GM23338 (cell line): ENCODE measurements at regions not wholly inside any gene's neighbourhood (a gene's known extent, or its start where the extent isn't known, plus 50 kb on each side); places are given as distances from the start of the nearest gene placed in this dataset.

Experiments
- ATAC-seq: fragments of 200-7000 bp; cut with Tn5 transposase; 3 replicates; pipeline ENCODE4 v1.9.1; 2020
- DNase-seq: peaks from one replicate; pipeline ENCODE4 v3.0.0-alpha.2; 2015; ENCODE audit warnings: low spot score
- H2AFZ ChIP-seq: fragments of 200-600 bp; sonication (generic); 2 replicates; pipeline ENCODE4 v1.8.0; 2016; ENCODE audit warnings: antibody characterized with exemption, mild to moderate bottlenecking, moderate library complexity
- H3F3A ChIP-seq: fragments of 200-600 bp; sonication (generic); replicated peaks from 2 replicates; pipeline ENCODE4 v1.8.0; 2017; ENCODE audit warnings: antibody characterized with exemption, mixed run types, low read depth
- H3K27ac ChIP-seq: fragments of 200-600 bp; sonication (generic); 2 replicates; pipeline ENCODE4 v1.6.1; 2016; ENCODE audit warnings: low read depth
- H3K27me3 ChIP-seq: fragments of 200-600 bp; sonication (generic); 2 replicates; pipeline ENCODE4 v1.8.0; 2016; ENCODE audit warnings: mild to moderate bottlenecking, mixed run types, moderate library complexity; ENCODE audit not compliant: insufficient read depth
- H3K36me3 ChIP-seq: fragments of 200-600 bp; sonication (generic); 2 replicates; pipeline ENCODE4 v1.8.0; 2016; ENCODE audit warnings: mild to moderate bottlenecking; ENCODE audit not compliant: insufficient read depth
- H3K4me1 ChIP-seq: fragments of 200-600 bp; sonication (generic); 2 replicates; pipeline ENCODE4 v1.8.0; 2016; ENCODE audit warnings: mild to moderate bottlenecking, moderate library complexity; ENCODE audit not compliant: insufficient read depth
- H3K4me2 ChIP-seq: fragments of 200-600 bp; sonication (generic); 2 replicates; pipeline ENCODE4 v1.7.1; 2017; ENCODE audit warnings: mixed run types
- H3K4me3 ChIP-seq: fragments of 200-600 bp; sonication (generic); 2 replicates; pipeline ENCODE4 v1.6.1; 2016; ENCODE audit warnings: mixed run types
- H3K79me2 ChIP-seq: fragments of 200-600 bp; sonication (generic); replicated peaks from 2 replicates; pipeline ENCODE4 v1.8.0; 2017; ENCODE audit warnings: mild to moderate bottlenecking; ENCODE audit not compliant: insufficient read depth
- H3K9me2 ChIP-seq: fragments of 200-600 bp; sonication (generic); 2 replicates; pipeline ENCODE4 v1.8.0; 2017; ENCODE audit not compliant: insufficient read depth
- H4K20me1 ChIP-seq: fragments of 200-600 bp; sonication (generic); replicated peaks from 2 replicates; pipeline ENCODE4 v1.8.0; 2017; ENCODE audit warnings: mild to moderate bottlenecking; ENCODE audit not compliant: insufficient read depth
- H3K27ac Mint-ChIP-seq: 2 replicates; pipeline ENCODE4 v1.8.0; 2020; ENCODE audit warnings: inconsistent platforms, mild to moderate bottlenecking, moderate library complexity, mixed read lengths
- H3K27me3 Mint-ChIP-seq: 3 replicates; pipeline ENCODE4 v1.8.0; 2022; ENCODE audit warnings: low read depth, mild to moderate bottlenecking, moderate library complexity, mixed read lengths, inconsistent platforms; ENCODE audit not compliant: insufficient read depth, poor library complexity
- H3K36me3 Mint-ChIP-seq: 3 replicates; pipeline ENCODE4 v1.8.0; 2021; ENCODE audit warnings: low read depth, mild to moderate bottlenecking, inconsistent platforms, moderate library complexity, mixed read lengths
- H3K4me1 Mint-ChIP-seq: 3 replicates; pipeline ENCODE4 v1.8.0; 2020; ENCODE audit warnings: mild to moderate bottlenecking, inconsistent platforms, mixed read lengths
- H3K4me3 Mint-ChIP-seq: 3 replicates; pipeline ENCODE4 v1.8.0; 2021; ENCODE audit warnings: moderate library complexity, mild to moderate bottlenecking, inconsistent platforms, mixed read lengths
- H3K9me3 Mint-ChIP-seq: 3 replicates; pipeline ENCODE4 v1.8.0; 2020; ENCODE audit warnings: moderate library complexity, mild to moderate bottlenecking, inconsistent platforms, mixed read lengths
- CREB1 ChIP-seq: fragments of 250-450 bp; sonication (Bioruptor Pico); IDR thresholded peaks from 2 replicates; pipeline ENCODE4 v1.5.0; 2020; ENCODE audit warnings: low read depth, mild to moderate bottlenecking, moderate library complexity
- CTCF ChIP-seq, 2 experiments: fragments of 200-600 bp in 1 of 2; sonication (generic) in 1 of 2; conservative IDR thresholded peaks; 2 replicates each; pipeline versions ENCODE4 v1.5.1 to v1.6.1; 2016 to 2017; ENCODE audit warnings: antibody characterized with exemption in 2 of 2, low read depth in 2 of 2, mild to moderate bottlenecking in 2 of 2, moderate library complexity in 1 of 2
- EZH2phosphoT487 ChIP-seq: fragments of 200-600 bp; sonication (generic); IDR thresholded peaks from one replicate; pipeline ENCODE4 v1.8.1; 2018; ENCODE audit warnings: antibody characterized with exemption; ENCODE audit not compliant: unreplicated experiment
- NANOG ChIP-seq: IDR thresholded peaks from 2 replicates; pipeline ENCODE4 v1.6.1; 2016; ENCODE audit warnings: antibody characterized with exemption, borderline replicate concordance
- REST ChIP-seq: IDR thresholded peaks from one replicate; pipeline ENCODE4 v1.6.1; 2018; ENCODE audit warnings: antibody characterized with exemption; ENCODE audit not compliant: unreplicated experiment
- STAT1 ChIP-seq: IDR thresholded peaks from one replicate; pipeline ENCODE4 v1.6.1; 2016; ENCODE audit warnings: antibody characterized with exemption; ENCODE audit not compliant: unreplicated experiment
- ZNF462 ChIP-seq: fragments of 250-450 bp; sonication (Bioruptor Pico); IDR thresholded peaks from 2 replicates; pipeline ENCODE4 v1.5.0; 2020; ENCODE audit warnings: mild to moderate bottlenecking, moderate library complexity

- TF ChIP-seq ZNF462 (no peak), CTCF (conservative IDR thresholded peaks at IDR 0.05; ENCODE audit: low read depth in 2 of 2) (no peak), STAT1 (no peak), CREB1 (CRISPR knock-in tag) (no peak)
These were observed 938.9 kb upstream of the NOVA1 start (continued) for GRCh38 chr14:27536748-27537147.

- ATAC-seq = no peak
- H3F3A ChIP-seq = no peaks in the 10 kb centered on the region
- no peak for TF ChIP-seq EZH2phosphoT487
- no peak for TF ChIP-seq STAT1
- TF ChIP-seq REST = no peak
- no peak for TF ChIP-seq NANOG
- no peak for TF ChIP-seq CTCF (conservative IDR thresholded peaks at IDR 0.05; ENCODE audit: low read depth in 2 of 2)
These were observed 948.3 kb upstream of the NOVA1 start for GRCh38 chr14:27546111-27546510.

More at GRCh38 chr14:27546111-27546510, 948.3 kb upstream of the NOVA1 start:
- H3K4me3 Mint-ChIP-seq = no peak overlapping the region
- DNase-seq = no peak
- no peak overlapping the region for H3K4me3 ChIP-seq
- H3K4me2 ChIP-seq = no peak overlapping the region
- no peaks in the 10 kb centered on the region for H3K27me3 Mint-ChIP-seq
- H3K9me3 Mint-ChIP-seq = peaks cover 24% of the 10 kb centered on the region
- H3K4me1 Mint-ChIP-seq = peaks cover 4% of the 10 kb centered on the region; the same call in 2 of the 3 replicates
- H3K4me1 ChIP-seq = peaks cover 3% of the 10 kb centered on the region; the same call in 1 of the 2 replicates
- no peaks in the 10 kb centered on the region for H3K27me3 ChIP-seq
- no peaks in the 10 kb centered on the region for H4K20me1 ChIP-seq
- no peaks in the 10 kb centered on the region; the same call in 1 of the 2 replicates for H3K36me3 ChIP-seq
- no peak overlapping the region for H2AFZ ChIP-seq
- H3K27ac ChIP-seq = no peak overlapping the region
- no peaks in the 10 kb centered on the region for H3K79me2 ChIP-seq
- no peaks in the 10 kb centered on the region; the same call in 1 of the 2 replicates for H3K9me2 ChIP-seq
- H3K36me3 Mint-ChIP-seq = peaks cover 19% of the 10 kb centered on the region; the same call in 2 of the 3 replicates
- no peak overlapping the region for H3K27ac Mint-ChIP-seq
